K562 (cell line): ENCODE measurements at regions not wholly inside any gene's neighbourhood (a gene's known extent, or its start where the extent isn't known, plus 50 kb on each side); places are given as distances from the start of the nearest gene placed in this dataset.

Experiments
- CEBPZ ChIP-seq: fragments of 150-350 bp; IDR thresholded peaks from 2 replicates; pipeline ENCODE4 v1.6.1; 2014; ENCODE audit warnings: low read depth, mild to moderate bottlenecking, low read length, borderline replicate concordance
- CHD7 ChIP-seq: fragments of 200-600 bp; sonication (generic); IDR thresholded peaks from one replicate; pipeline ENCODE4 v1.6.1; 2012; ENCODE audit warnings: mild to moderate bottlenecking, low read depth, low read length, inconsistent platforms
- NUFIP1 ChIP-seq: fragments of 450-650 bp; IDR thresholded peaks from 2 replicates; pipeline ENCODE4 v1.6.1; 2018; ENCODE audit not compliant: partially characterized antibody
- THRB ChIP-seq: fragments of 450-650 bp; formaldehyde crosslinking; conservative IDR thresholded peaks from 2 replicates; pipeline ENCODE4 v1.4.0; 2022; ENCODE audit warnings: mild to moderate bottlenecking, missing genetic modification characterization

GRCh38 chr2:58992062-58992706 is 751.1 kb upstream of the FANCL start (continued):
- TF ChIP-seq CHD7 (no peak), NUFIP1 (no peak), CEBPZ (no peak), THRB (CRISPR knock-in tag) (no peak)
